Omental fat pad (tissue), 3 donors: ENCODE measurements at regions not wholly inside any gene's neighbourhood (a gene's known extent, or its start where the extent isn't known, plus 50 kb on each side); places are given as distances from the start of the nearest gene placed in this dataset.

Experiments used
- ATAC-seq: fragments of 150-250 bp; one replicate; pipeline ENCODE4 v1.9.1; 2016; ENCODE audit warnings: mild to moderate bottlenecking, moderate library complexity; ENCODE audit not compliant: low FRiP score
- DNase-seq: peaks from one replicate; pipeline ENCODE4 v3.0.0-alpha.2; 2019; ENCODE audit warnings: low spot score
- CTCF ChIP-seq, 3 donors: fragments of 450-650 bp; IDR thresholded peaks; one replicate each; pipeline ENCODE4 v1.5.1; 2016 to 2017; ENCODE audit warnings: antibody characterized with exemption in 3 of 3, mild to moderate bottlenecking in 3 of 3, moderate library complexity in 2 of 3

- DNase-seq: no peak
- no peak for TF ChIP-seq CTCF (IDR thresholded peaks at IDR 0.05)
- ATAC-seq: no peak
These were observed 527.5 kb upstream of the NMUR2 start for GRCh38 chr5:152932621-152933020.

- no peak for TF ChIP-seq CTCF (IDR thresholded peaks at IDR 0.05)
- ATAC-seq: no peak
- DNase-seq: no peak
These were observed 528.0 kb upstream of the NMUR2 start for GRCh38 chr5:152933056-152933455.

GRCh38 chr5:152938630-152939029 is 533.6 kb upstream of the NMUR2 start:
- DNase-seq: no peak
- TF ChIP-seq CTCF (IDR thresholded peaks at IDR 0.05): no peak
- no peak for ATAC-seq

- no peak for TF ChIP-seq CTCF (IDR thresholded peaks at IDR 0.05)
- ATAC-seq: no peak
These were observed 537.7 kb upstream of the NMUR2 start for GRCh38 chr5:152942633-152943336.

GRCh38 chr5:152953788-152954483 is 536.5 kb upstream of the GRIA1 start:
- DNase-seq: no peak
- ATAC-seq: no peak
- no peak for TF ChIP-seq CTCF (IDR thresholded peaks at IDR 0.05)

More at GRCh38 chr5:152942633-152943336, 537.7 kb upstream of the NMUR2 start:
- DNase-seq: no peak

- ATAC-seq (no peak), DNase-seq (no peak)
- TF ChIP-seq CTCF (IDR thresholded peaks at IDR 0.05): no peak
These were observed 533.4 kb upstream of the GRIA1 start for GRCh38 chr5:152956943-152957613.
